GM10266 (cell line): ENCODE measurements at regions not wholly inside any gene's neighbourhood (a gene's known extent, or its start where the extent isn't known, plus 50 kb on each side); places are given as distances from the start of the nearest gene placed in this dataset.

Source experiments
- DNase-seq: peaks from one replicate; pipeline ENCODE4 v3.0.0; 2012; ENCODE audit errors: extremely low spot score
- TF ChIP-seq, protein P1 (sequence below): IDR thresholded peaks from 2 replicates; pipeline ENCODE4 v1.5.1; 2012; ENCODE audit warnings: mild to moderate bottlenecking, low read depth; ENCODE audit not compliant: control insufficient read depth, insufficient read depth; ENCODE audit errors: missing control alignments

GRCh38 chr15:70308011-70308734 is 210.5 kb upstream of the TLE3 start:
- TF ChIP-seq, protein P1, sequence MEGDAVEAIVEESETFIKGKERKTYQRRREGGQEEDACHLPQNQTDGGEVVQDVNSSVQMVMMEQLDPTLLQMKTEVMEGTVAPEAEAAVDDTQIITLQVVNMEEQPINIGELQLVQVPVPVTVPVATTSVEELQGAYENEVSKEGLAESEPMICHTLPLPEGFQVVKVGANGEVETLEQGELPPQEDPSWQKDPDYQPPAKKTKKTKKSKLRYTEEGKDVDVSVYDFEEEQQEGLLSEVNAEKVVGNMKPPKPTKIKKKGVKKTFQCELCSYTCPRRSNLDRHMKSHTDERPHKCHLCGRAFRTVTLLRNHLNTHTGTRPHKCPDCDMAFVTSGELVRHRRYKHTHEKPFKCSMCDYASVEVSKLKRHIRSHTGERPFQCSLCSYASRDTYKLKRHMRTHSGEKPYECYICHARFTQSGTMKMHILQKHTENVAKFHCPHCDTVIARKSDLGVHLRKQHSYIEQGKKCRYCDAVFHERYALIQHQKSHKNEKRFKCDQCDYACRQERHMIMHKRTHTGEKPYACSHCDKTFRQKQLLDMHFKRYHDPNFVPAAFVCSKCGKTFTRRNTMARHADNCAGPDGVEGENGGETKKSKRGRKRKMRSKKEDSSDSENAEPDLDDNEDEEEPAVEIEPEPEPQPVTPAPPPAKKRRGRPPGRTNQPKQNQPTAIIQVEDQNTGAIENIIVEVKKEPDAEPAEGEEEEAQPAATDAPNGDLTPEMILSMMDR, result no peak
- DNase-seq, result peak; percentile 45

DNA sequence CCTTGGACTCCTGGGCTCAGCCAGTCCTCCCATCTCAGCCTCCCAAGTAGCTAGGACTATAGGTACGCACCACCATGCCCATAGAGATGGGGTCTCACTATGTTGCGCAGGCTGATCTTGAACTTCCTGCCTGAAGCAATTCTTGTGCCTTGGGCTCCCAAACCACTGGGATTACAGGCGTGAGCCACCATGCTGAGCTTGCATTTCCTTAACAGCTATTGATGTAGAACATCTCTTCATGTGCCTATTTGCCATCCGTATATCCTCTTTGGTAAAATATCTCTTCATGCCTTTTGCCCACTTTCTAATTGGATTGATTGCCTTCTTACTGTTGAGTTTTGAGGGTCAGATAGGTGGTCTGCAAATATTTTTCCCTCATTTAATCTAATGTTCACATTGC is 208.9 kb upstream of the TLE3 start:
- TF ChIP-seq, protein P1, result no peak
- no peak for DNase-seq

DNA sequence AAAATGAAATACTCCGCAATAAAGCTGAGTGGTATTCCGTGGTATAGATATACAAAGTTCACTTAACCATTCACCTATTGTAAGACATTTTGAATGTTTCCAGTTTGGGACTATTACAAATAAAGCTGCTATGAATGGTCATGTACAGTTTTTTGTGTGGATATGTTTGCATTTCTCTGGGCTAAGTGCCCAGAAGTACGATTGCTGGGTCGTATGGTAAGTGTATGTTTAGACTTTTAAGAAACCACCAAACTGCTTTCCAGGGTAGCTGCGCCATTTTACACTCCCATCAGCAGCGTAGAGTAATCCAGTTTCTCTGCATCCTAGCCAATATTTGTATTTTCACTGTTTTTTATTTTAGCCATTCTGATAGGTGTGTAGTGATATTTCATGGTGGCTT is 208.4 kb upstream of the TLE3 start:
- TF ChIP-seq, protein P1, result no peak
- no peak for DNase-seq

GRCh38 chr15:70303981-70304380 is 206.3 kb upstream of the TLE3 start:
- TF ChIP-seq, protein P1, result no peak

GRCh38 chr15:70302360-70302759 is 204.6 kb upstream of the TLE3 start:
- no peak for DNase-seq

More at GRCh38 chr15:70303981-70304380, 206.3 kb upstream of the TLE3 start:
- no peak for DNase-seq

DNA sequence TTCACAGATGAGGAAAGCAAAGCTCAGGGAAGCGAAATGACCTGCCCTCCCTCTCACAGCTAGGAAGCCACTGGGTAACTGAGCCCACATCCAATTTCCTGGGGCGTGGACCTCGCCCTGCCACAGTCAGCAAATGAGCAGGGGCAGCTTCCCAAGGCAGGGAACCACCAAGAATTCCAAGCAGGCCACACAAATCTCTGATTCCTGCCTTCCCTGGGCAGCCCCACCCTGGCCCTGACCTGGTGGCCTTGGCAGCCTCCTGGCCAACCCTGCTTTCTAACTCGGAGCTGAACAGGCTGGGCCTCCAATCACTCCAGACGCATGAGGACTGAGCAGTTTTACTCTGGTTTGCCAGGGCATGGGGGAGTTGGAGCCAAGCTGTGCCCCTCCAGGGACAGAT is 203.7 kb upstream of the TLE3 start:
- TF ChIP-seq, protein P1, result no peak
- no peak for DNase-seq

More at GRCh38 chr15:70302360-70302759, 204.6 kb upstream of the TLE3 start:
- TF ChIP-seq, protein P1, result no peak
